NT2/D1 (cell line): ENCODE measurements at regions not wholly inside any gene's neighbourhood (a gene's known extent, or its start where the extent isn't known, plus 50 kb on each side); places are given as distances from the start of the nearest gene placed in this dataset.

Source experiments
- SUZ12 ChIP-seq: IDR thresholded peaks from 2 replicates; pipeline ENCODE4 v1.6.1; 2011; ENCODE audit not compliant: insufficient read length, insufficient read depth; ENCODE audit errors: extremely low read depth
- YY1 ChIP-seq: IDR thresholded peaks from 2 replicates; pipeline ENCODE4 v1.6.1; 2011; ENCODE audit not compliant: insufficient read length, insufficient read depth

- TF ChIP-seq YY1: no peak
- no peak for TF ChIP-seq SUZ12
Observed at GRCh38 chr2:219782737-219783348, 155.4 kb downstream of the SLC4A3 start.
